ENCODE measurements at regions not wholly inside any gene's neighbourhood (a gene's known extent, or its start where the extent isn't known, plus 50 kb on each side); places are given as distances from the start of the nearest gene placed in this dataset.

- TF ChIP-seq ZNF174 (tag by site-specific recombination; IDR thresholded peaks at IDR 0.05), result no peak
- no peak for TF ChIP-seq IKZF3 (tag by site-specific recombination; IDR thresholded peaks at IDR 0.05)
Measured at GRCh38 chr15:26156051-26156450, 292.9 kb upstream of the ATP10A start (continued).

DNA sequence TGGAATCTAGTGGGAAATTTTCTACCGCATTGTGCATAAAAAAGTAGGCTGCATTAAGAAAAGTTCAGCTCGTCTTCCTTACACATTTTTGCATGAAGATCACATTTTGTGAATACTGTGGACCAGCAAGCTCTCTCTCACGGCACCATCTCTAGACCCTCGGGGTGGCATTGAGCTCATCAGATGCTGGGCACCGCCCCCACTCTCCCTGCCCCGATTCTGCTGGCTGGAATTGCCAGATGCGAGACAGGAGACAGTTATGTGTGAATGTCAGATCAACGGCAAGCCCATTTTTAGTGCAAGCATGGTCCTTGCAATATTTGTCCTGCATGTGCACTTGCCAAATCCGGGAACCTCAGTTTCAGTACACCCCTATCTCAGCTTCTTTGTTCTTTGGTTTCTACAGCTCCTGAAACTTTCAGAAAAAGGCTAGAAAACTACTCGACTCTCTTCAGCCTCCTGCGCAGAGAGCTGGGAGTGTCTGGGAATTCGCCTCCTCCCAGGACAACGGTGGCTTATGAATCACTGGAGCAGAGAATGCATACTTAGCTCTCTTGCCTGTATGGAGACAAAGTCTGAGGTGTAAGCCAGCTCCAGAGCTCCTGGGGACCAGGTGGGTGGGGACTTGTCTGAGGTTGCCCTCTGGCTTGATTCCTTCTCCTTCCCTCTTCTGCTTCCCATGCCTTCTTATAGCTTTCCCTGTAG lies 285.2 kb upstream of the ATP10A start:
- ChIA-PET CTCF (interaction anchor here (1.3 kb wide), 1 partner anchor 201 kb away, joined by 3 read pairs; no protein-coding TSS in a partner anchor), POLR2A (no interaction called here)
- Histone ChIP-seq H3K9me3 (ENCODE audit: control insufficient read depth, insufficient read depth, low read depth, low read length) (no peaks in the 10 kb centered on the region), H3K4me3 (ENCODE audit: low read depth, low read length) (no peak overlapping the region), H3K4me1 (ENCODE audit: control insufficient read depth, insufficient read depth, low read length) (no peaks in the 10 kb centered on the region), H3K36me3 (ENCODE audit: control insufficient read depth in 2 of 2, insufficient read depth in 1 of 2, low read length in 2 of 2) (no peaks in the 10 kb centered on the region), H3K27ac (ENCODE audit: extremely low read depth, low read depth, low read length) (no peak overlapping the region)
- TF ChIP-seq, protein P1, sequence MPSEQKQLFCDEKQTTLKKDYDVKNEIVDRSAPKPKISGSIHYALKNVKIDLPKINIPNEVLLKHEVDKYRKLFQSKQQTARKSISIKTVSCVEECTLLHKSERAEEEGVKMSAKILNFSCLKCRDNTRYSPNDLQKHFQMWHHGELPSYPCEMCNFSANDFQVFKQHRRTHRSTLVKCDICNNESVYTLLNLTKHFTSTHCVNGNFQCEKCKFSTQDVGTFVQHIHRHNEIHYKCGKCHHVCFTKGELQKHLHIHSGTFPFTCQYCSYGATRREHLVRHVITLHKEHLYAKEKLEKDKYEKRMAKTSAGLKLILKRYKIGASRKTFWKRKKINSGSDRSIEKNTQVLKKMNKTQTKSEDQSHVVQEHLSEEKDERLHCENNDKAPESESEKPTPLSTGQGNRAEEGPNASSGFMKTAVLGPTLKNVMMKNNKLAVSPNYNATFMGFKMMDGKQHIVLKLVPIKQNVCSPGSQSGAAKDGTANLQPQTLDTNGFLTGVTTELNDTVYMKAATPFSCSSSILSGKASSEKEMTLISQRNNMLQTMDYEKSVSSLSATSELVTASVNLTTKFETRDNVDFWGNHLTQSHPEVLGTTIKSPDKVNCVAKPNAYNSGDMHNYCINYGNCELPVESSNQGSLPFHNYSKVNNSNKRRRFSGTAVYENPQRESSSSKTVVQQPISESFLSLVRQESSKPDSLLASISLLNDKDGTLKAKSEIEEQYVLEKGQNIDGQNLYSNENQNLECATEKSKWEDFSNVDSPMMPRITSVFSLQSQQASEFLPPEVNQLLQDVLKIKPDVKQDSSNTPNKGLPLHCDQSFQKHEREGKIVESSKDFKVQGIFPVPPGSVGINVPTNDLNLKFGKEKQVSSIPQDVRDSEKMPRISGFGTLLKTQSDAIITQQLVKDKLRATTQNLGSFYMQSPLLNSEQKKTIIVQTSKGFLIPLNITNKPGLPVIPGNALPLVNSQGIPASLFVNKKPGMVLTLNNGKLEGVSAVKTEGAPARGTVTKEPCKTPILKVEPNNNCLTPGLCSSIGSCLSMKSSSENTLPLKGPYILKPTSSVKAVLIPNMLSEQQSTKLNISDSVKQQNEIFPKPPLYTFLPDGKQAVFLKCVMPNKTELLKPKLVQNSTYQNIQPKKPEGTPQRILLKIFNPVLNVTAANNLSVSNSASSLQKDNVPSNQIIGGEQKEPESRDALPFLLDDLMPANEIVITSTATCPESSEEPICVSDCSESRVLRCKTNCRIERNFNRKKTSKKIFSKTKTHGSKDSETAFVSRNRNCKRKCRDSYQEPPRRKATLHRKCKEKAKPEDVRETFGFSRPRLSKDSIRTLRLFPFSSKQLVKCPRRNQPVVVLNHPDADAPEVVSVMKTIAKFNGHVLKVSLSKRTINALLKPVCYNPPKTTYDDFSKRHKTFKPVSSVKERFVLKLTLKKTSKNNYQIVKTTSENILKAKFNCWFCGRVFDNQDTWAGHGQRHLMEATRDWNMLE (tag by site-specific recombination; conservative IDR thresholded peaks at IDR 0.05; ENCODE audit: low read depth), result no peak
- TF ChIP-seq GLI4 (tag by site-specific recombination; IDR thresholded peaks at IDR 0.05) (no peak), GLIS1 (tag by site-specific recombination; IDR thresholded peaks at IDR 0.05) (peak; percentile 9; the same call in 1 of the 2 replicates), ZNF521 (tag by site-specific recombination; IDR thresholded peaks at IDR 0.05) (no peak)
- TF ChIP-seq, protein P2, sequence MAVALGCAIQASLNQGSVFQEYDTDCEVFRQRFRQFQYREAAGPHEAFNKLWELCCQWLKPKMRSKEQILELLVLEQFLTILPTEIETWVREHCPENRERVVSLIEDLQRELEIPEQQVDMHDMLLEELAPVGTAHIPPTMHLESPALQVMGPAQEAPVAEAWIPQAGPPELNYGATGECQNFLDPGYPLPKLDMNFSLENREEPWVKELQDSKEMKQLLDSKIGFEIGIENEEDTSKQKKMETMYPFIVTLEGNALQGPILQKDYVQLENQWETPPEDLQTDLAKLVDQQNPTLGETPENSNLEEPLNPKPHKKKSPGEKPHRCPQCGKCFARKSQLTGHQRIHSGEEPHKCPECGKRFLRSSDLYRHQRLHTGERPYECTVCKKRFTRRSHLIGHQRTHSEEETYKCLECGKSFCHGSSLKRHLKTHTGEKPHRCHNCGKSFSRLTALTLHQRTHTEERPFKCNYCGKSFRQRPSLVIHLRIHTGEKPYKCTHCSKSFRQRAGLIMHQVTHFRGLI (tag by site-specific recombination; IDR thresholded peaks at IDR 0.05), result no peak
- TF ChIP-seq, protein P3, sequence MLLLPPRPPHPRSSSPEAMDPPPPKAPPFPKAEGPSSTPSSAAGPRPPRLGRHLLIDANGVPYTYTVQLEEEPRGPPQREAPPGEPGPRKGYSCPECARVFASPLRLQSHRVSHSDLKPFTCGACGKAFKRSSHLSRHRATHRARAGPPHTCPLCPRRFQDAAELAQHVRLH (tag by site-specific recombination; IDR thresholded peaks at IDR 0.05), result no peak

DNA sequence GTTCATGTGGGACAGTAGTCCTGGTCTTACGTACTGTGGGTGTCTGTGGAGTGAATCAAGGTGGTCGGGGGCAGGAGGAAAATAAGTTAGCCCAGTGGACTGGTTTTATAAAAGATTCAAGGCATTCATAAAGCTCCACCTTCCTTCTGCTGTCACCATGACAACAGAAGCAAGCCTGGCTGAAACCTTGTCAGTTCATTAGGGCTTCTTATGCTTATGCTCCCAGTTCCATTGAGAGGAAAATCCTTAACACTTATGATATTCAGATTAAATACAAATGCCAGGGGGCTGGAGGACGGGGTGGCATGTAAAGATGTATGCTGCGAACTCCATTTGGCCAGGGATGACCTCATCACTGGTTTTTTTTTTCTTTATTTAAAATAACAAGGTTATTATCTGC lies 283.1 kb upstream of the ATP10A start:
- Histone ChIP-seq H3K27ac (ENCODE audit: extremely low read depth, low read depth, low read length) (no peak overlapping the region), H3K36me3 (ENCODE audit: control insufficient read depth in 2 of 2, insufficient read depth in 1 of 2, low read length in 2 of 2) (no peaks in the 10 kb centered on the region), H3K4me1 (ENCODE audit: control insufficient read depth, insufficient read depth, low read length) (no peaks in the 10 kb centered on the region), H3K9me3 (ENCODE audit: control insufficient read depth, insufficient read depth, low read depth, low read length) (no peaks in the 10 kb centered on the region), H3K4me3 (ENCODE audit: low read depth, low read length) (no peak overlapping the region)
- CTCF ChIA-PET, result no interaction called here
- POLR2A ChIA-PET, result no interaction called here
- TF ChIP-seq ZNF138 (tag by site-specific recombination; IDR thresholded peaks at IDR 0.05; ENCODE audit: borderline replicate concordance) (no peak), ZNF785 (tag by site-specific recombination; IDR thresholded peaks at IDR 0.05) (no peak), GLIS1 (tag by site-specific recombination; IDR thresholded peaks at IDR 0.05) (no peak), ZNF169 (tag by site-specific recombination; IDR thresholded peaks at IDR 0.05) (no peak), ZNF341 (tag by site-specific recombination; IDR thresholded peaks at IDR 0.05; ENCODE audit: low read depth) (no peak), ZBTB17 (tag by site-specific recombination; IDR thresholded peaks at IDR 0.05) (no peak), ZNF548 (tag by site-specific recombination; IDR thresholded peaks at IDR 0.05) (no peak), TSHZ1 (tag by site-specific recombination; IDR thresholded peaks at IDR 0.05; ENCODE audit: borderline replicate concordance) (no peak), ZNF596 (tag by site-specific recombination; IDR thresholded peaks at IDR 0.05) (no peak)
- TF ChIP-seq, protein P2 (tag by site-specific recombination; IDR thresholded peaks at IDR 0.05), result no peak
- TF ChIP-seq, protein P3 (tag by site-specific recombination; IDR thresholded peaks at IDR 0.05), result no peak

Data from HEK293 (cell line).